Activated naive CD8-positive, alpha-beta T cell (primary cell): ENCODE measurements at regions not wholly inside any gene's neighbourhood (a gene's known extent, or its start where the extent isn't known, plus 50 kb on each side); places are given as distances from the start of the nearest gene placed in this dataset.
"Not testable (repeated sequence)": the region's sequence is repeated elsewhere in the genome, so short reads cannot be mapped to it uniquely, and the experiment has no call there.

Experiments
- H3K27ac Mint-ChIP-seq: one replicate; pipeline ENCODE4 v1.8.0; 2021; ENCODE audit warnings: mixed read lengths
- H3K27me3 Mint-ChIP-seq: one replicate; pipeline ENCODE4 v1.8.0; 2021; ENCODE audit warnings: mixed read lengths
- H3K36me3 Mint-ChIP-seq: one replicate; pipeline ENCODE4 v1.8.0; 2021; ENCODE audit warnings: mixed read lengths
- H3K4me1 Mint-ChIP-seq: one replicate; pipeline ENCODE4 v1.8.0; 2021; ENCODE audit warnings: low read depth, mixed read lengths
- H3K4me3 Mint-ChIP-seq: one replicate; pipeline ENCODE4 v1.8.0; 2021; ENCODE audit warnings: mild to moderate bottlenecking, mixed read lengths
- H3K9me3 Mint-ChIP-seq: one replicate; pipeline ENCODE4 v1.8.0; 2021; ENCODE audit warnings: low read depth, mixed read lengths

- peaks cover 13% of the 10 kb centered on the region for H3K27me3 Mint-ChIP-seq
- H3K27ac Mint-ChIP-seq, result no peak overlapping the region
- H3K36me3 Mint-ChIP-seq, result peaks cover 3% of the 10 kb centered on the region
- no peaks in the 10 kb centered on the region for H3K4me1 Mint-ChIP-seq
- no peak overlapping the region for H3K4me3 Mint-ChIP-seq
- H3K9me3 Mint-ChIP-seq, result no peaks in the 10 kb centered on the region
Observed at GRCh38 chr9:87195306-87195705, 248.0 kb upstream of the GAS1 start.

DNA sequence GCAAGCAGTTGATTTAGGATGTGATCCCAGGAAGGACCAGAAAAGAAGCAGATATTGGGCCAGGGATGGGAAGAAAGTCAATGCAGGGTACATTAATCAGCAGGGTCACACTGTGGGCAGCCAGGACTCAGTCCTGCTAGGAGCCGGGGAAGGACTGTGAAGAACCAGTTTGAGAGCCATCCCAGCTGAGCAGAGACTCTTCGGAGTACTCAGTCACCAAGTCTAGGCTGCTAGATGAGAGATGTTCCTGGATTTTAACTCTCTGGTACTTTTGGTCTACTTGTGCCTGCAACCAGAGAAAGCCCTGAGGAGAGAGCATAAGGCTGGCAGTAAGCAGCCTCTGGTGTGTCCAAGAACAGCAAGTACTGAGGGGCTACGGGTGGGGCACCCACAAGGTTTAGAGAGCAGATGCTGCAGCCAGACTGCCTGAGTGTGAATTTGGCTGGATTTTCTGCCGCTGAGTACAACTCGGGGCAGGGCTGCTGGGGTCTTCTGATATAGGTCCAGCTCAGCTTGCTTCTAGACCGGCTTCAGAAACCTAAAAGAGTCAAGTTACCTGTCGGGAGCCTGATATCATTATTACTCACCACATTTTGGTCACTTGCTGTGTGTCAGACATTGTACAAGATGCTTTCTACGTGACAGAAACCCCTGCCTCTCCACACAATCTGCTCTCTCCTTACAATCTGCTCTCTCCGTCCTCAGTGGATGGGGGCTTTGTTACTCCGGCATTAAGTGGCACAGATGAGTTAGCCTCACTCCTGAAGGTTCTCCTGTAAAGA is 250.2 kb upstream of the GAS1 start:
- Mint-ChIP-seq H3K27ac (no peak overlapping the region), H3K4me1 (no peaks in the 10 kb centered on the region), H3K9me3 (no peaks in the 10 kb centered on the region), H3K4me3 (no peak overlapping the region), H3K27me3 (peaks cover 10% of the 10 kb centered on the region), H3K36me3 (peaks cover 3% of the 10 kb centered on the region)

DNA sequence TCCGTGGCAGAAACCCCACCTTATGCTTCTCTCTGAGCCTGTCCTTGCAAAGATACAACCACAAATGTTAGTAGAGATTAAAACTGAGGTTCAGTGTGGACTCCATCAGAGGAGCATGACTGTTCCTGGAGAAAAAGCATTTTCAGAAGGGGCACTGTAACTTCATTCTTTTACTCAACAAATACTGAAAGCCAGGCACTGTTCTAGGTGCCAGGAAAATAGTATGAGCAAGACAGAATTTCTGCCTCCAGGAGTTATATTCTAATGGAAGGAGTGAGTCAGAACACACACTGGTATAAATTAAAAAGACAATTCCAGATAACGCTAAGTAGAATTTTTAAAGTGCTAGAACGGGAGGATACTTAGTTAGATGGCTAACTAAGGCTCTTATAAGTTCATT is 251.4 kb upstream of the GAS1 start:
- Mint-ChIP-seq H3K9me3 (no peaks in the 10 kb centered on the region), H3K27ac (no peak overlapping the region), H3K27me3 (peaks cover 2% of the 10 kb centered on the region), H3K4me3 (no peak overlapping the region), H3K4me1 (no peaks in the 10 kb centered on the region), H3K36me3 (no peaks in the 10 kb centered on the region)

GRCh38 chr9:87199278-87199677 is 252.0 kb upstream of the GAS1 start:
- Mint-ChIP-seq H3K9me3 (no peaks in the 10 kb centered on the region), H3K4me3 (no peak overlapping the region), H3K4me1 (no peaks in the 10 kb centered on the region), H3K27me3 (peaks cover 2% of the 10 kb centered on the region), H3K27ac (no peak overlapping the region), H3K36me3 (no peaks in the 10 kb centered on the region)

DNA sequence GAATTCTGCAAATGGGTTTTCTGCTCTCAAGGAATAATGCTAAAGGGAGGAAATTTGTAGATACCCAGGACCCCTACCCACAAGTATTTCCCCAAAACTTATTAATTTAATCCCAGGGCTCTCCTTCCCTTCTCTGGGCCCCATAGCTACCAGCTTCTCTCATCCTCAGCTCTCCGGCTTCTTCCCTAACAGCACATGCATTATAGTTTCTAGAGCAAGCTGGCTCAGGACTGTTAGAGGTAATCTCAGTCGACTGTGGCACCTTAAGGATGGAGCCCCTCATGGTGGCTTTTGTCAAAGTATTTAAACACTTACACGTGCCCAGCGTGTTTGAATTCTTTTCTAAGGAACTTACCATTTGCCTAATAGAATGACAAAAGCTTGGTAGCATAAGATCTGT is 252.5 kb upstream of the GAS1 start:
- no peak overlapping the region for H3K4me3 Mint-ChIP-seq
- H3K27ac Mint-ChIP-seq, result no peak overlapping the region
- H3K4me1 Mint-ChIP-seq, result no peaks in the 10 kb centered on the region
- no peaks in the 10 kb centered on the region for H3K36me3 Mint-ChIP-seq
- H3K27me3 Mint-ChIP-seq, result peaks cover 2% of the 10 kb centered on the region
- no peaks in the 10 kb centered on the region for H3K9me3 Mint-ChIP-seq

- H3K4me3 Mint-ChIP-seq, result no peak overlapping the region
- no peaks in the 10 kb centered on the region for H3K36me3 Mint-ChIP-seq
- H3K4me1 Mint-ChIP-seq, result no peaks in the 10 kb centered on the region
- no peak overlapping the region for H3K27ac Mint-ChIP-seq
- no peaks in the 10 kb centered on the region for H3K9me3 Mint-ChIP-seq
- no peaks in the 10 kb centered on the region for H3K27me3 Mint-ChIP-seq
Observed at GRCh38 chr9:87201351-87201751, 254.0 kb upstream of the GAS1 start.

DNA sequence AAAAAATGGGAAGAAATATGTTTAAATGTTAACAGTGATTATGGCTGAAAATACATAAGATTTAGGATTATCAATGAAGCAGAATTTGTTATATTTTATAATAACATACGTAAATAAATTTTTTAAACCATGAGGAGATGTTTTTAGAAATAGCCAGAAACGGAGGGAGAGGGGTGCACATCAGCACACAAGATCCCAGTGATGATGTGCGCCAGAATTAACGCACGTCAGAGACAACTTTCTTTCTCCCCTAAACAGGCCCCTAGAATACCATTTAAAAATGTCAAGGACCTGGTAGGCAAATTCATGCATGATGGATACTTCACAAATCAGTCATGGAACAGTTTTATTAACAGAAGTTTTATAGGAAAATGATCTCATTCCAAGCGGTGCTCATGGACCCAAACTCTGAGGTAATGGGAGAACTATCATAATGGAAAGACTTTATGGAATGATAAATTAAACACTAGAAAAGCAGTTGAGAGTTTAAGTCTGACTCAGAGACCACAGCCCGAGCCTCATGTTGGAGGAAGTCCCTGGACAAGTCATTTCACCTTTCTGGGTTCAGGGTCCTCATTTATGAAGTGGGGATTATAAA is 258.9 kb upstream of the GAS1 start:
- H3K4me3 Mint-ChIP-seq, result no peak overlapping the region
- H3K36me3 Mint-ChIP-seq, result no peaks in the 10 kb centered on the region
- H3K9me3 Mint-ChIP-seq, result no peaks in the 10 kb centered on the region
- H3K4me1 Mint-ChIP-seq, result no peaks in the 10 kb centered on the region
- peaks cover 3% of the 10 kb centered on the region for H3K27me3 Mint-ChIP-seq
- no peak overlapping the region for H3K27ac Mint-ChIP-seq

DNA sequence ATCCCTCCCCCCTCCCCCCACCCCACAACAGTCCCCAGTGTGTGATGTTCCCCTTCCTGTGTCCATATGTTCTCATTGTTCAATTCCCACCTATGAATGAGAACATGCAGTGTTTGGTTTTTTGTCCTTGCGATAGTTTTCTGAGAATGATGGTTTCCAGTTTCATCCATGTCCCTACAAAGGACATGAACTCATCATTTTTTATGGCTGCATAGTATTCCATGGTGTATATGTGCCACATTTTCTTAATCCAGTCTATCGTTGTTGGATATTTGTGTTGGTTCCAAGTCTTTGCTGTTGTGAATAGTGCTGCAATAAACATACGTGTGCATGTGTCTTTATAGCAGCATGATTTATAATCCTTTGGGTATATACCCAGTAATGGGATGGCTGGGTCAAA is 263.4 kb upstream of the GAS1 start:
- not testable (repeated sequence) for H3K27me3 Mint-ChIP-seq, H3K4me3 Mint-ChIP-seq, H3K27ac Mint-ChIP-seq, H3K4me1 Mint-ChIP-seq, H3K9me3 Mint-ChIP-seq, H3K36me3 Mint-ChIP-seq

GRCh38 chr9:87211669-87212068 is 264.4 kb upstream of the GAS1 start:
- no peak overlapping the region for H3K4me3 Mint-ChIP-seq
- H3K9me3 Mint-ChIP-seq, result no peaks in the 10 kb centered on the region
- H3K27ac Mint-ChIP-seq, result no peak overlapping the region
- no peaks in the 10 kb centered on the region for H3K36me3 Mint-ChIP-seq
- peaks cover 5% of the 10 kb centered on the region for H3K27me3 Mint-ChIP-seq
- H3K4me1 Mint-ChIP-seq, result no peaks in the 10 kb centered on the region

DNA sequence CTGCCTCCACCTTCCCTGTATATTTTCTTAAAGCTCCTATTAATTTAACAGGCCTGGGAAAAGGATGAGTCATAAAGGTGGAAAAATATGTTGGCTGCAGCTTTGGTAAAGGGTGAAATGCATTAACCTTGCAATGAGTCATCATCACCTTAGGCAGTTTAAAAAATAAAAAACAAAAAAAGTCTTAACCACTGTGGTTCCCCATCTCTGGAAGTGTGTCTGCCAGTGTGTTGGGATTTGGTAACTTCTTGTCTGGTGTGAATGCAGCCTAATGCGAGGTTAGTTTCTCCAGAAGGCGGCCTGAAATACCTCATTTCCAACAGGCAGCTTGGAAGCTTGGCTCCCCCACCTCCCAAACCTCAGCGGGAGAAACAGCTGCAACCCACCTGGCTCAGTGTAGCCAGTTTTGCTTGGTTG is 265.3 kb upstream of the GAS1 start:
- H3K27me3 Mint-ChIP-seq, result peaks cover 5% of the 10 kb centered on the region
- H3K4me1 Mint-ChIP-seq, result no peaks in the 10 kb centered on the region
- H3K27ac Mint-ChIP-seq, result no peak overlapping the region
- no peaks in the 10 kb centered on the region for H3K9me3 Mint-ChIP-seq
- H3K36me3 Mint-ChIP-seq, result no peaks in the 10 kb centered on the region
- no peak overlapping the region for H3K4me3 Mint-ChIP-seq

- H3K9me3 Mint-ChIP-seq, result no peaks in the 10 kb centered on the region
- no peaks in the 10 kb centered on the region for H3K36me3 Mint-ChIP-seq
- peaks cover 5% of the 10 kb centered on the region for H3K27me3 Mint-ChIP-seq
- H3K4me3 Mint-ChIP-seq, result no peak overlapping the region
- no peaks in the 10 kb centered on the region for H3K4me1 Mint-ChIP-seq
- no peak overlapping the region for H3K27ac Mint-ChIP-seq
Observed at GRCh38 chr9:87213948-87214347, 266.6 kb upstream of the GAS1 start.

DNA sequence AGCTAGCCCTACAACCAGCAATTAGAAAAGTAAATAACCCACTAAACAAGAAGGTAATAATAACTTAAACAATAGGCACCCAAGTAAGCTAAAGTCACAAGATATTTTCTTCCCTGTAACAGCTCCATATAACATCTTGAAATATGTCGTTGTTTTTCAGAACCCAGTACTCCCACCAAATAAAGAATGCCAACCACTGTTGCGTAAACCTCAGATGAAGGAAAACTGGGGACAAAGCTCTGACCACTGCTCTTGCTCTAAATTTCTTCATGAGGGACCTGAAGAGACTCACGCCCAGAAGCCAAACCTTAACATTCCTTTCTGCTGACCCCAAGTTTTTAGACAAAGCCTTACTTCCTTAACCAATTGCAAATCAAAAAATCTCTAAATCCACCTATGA is 267.7 kb upstream of the GAS1 start:
- H3K9me3 Mint-ChIP-seq, result no peaks in the 10 kb centered on the region
- H3K27me3 Mint-ChIP-seq, result peaks cover 2% of the 10 kb centered on the region
- no peak overlapping the region for H3K27ac Mint-ChIP-seq
- H3K4me3 Mint-ChIP-seq, result no peak overlapping the region
- no peaks in the 10 kb centered on the region for H3K4me1 Mint-ChIP-seq
- H3K36me3 Mint-ChIP-seq, result no peaks in the 10 kb centered on the region

GRCh38 chr9:87216036-87216435 is 268.7 kb upstream of the GAS1 start:
- Mint-ChIP-seq H3K4me1 (no peaks in the 10 kb centered on the region), H3K4me3 (no peak overlapping the region), H3K36me3 (no peaks in the 10 kb centered on the region), H3K27ac (no peak overlapping the region), H3K9me3 (no peaks in the 10 kb centered on the region), H3K27me3 (peaks cover 2% of the 10 kb centered on the region)

- no peaks in the 10 kb centered on the region for H3K4me1 Mint-ChIP-seq
- H3K36me3 Mint-ChIP-seq, result no peaks in the 10 kb centered on the region
- H3K27me3 Mint-ChIP-seq, result peaks cover 2% of the 10 kb centered on the region
- H3K27ac Mint-ChIP-seq, result no peak overlapping the region
- H3K4me3 Mint-ChIP-seq, result no peak overlapping the region
- no peaks in the 10 kb centered on the region for H3K9me3 Mint-ChIP-seq
Observed at GRCh38 chr9:87216897-87217455, 269.7 kb upstream of the GAS1 start.

- Mint-ChIP-seq H3K27ac (no peak overlapping the region), H3K36me3 (no peaks in the 10 kb centered on the region), H3K9me3 (no peaks in the 10 kb centered on the region), H3K4me3 (no peak overlapping the region), H3K27me3 (peaks cover 8% of the 10 kb centered on the region), H3K4me1 (no peaks in the 10 kb centered on the region)
Observed at GRCh38 chr9:87223392-87224246, 274.0 kb upstream of the DAPK1 start.
